GM18502 (cell line): ENCODE measurements at regions not wholly inside any gene's neighbourhood (a gene's known extent, or its start where the extent isn't known, plus 50 kb on each side); places are given as distances from the start of the nearest gene placed in this dataset.

Experiments used
- ATAC-seq: cut with Tn5 transposase; IDR thresholded peaks from one replicate; pipeline ENCODE4 v1.9.1; 2021; ENCODE audit warnings: mild to moderate bottlenecking; ENCODE audit not compliant: unreplicated experiment, poor library complexity

DNA sequence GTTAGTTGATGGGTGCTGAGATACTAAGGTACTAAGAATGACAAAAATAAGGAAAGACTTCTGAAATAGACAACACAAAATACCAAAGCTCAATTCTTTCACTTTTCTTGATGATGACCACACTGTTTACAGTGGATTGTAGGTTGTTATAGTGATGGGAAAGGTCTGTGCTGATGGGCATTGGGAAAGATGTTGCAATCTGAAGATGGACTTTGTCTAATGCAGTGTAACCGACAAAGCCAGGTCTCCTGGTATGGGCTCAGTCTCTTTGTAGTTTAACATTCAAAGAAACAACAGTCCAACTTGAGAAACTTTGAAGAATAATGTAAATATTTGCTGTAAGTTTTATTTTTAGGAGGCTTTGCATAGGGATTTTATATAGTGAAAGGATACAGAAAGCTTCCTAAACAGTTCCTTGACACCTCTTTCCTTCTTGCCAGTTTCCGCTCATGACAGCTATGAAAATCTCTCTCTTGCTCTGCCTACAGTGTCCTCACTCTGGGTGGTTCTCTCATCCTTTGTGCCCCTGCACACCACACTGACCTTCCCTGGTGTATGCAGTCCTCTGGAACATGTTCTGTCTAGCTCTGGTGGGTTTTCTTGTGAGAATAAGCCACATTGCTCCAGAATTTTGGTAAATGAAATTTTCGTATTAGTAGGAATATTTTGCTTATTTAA lies 172.2 kb downstream of the KCNRG start:
- no peak for ATAC-seq

DNA sequence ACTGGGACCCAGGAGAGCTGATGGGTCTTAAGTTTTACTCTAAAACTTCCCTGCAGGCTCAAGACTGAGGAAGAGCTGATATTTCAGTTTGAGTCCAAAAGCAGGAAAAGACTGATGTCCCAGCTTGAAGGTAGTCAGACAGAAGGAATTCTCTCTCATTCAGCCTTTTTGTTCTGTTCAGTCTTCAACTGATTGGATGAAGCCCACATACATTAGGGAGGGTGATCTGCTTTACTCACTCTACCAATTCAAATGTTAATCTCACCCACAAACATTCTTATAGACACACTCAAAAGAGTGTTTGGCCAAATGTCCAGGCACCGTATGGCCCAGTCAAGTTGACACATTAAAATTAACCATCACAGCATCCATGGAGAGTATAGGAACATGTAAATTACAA lies 173.5 kb downstream of the KCNRG start:
- ATAC-seq, result no peak

DNA sequence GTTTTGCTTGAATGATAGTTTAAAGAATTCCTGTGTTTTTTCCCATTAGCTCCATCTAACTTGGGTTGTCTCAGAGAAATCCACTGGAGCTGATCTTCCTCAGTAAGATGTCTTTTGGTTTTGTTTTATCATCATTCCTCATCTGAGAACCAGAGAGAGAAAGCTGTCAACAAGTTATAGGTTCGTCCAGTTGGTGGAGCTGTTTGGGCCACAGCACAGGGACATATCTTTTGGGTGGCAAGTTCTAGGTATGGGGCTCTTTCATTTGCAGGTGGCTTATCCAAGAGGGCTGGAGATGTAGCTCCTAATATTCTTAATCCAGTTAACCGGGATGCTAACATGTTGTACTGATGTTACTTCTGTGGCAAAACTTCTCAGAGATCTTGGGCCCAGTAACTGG lies 174.2 kb downstream of the KCNRG start:
- no peak for ATAC-seq

DNA sequence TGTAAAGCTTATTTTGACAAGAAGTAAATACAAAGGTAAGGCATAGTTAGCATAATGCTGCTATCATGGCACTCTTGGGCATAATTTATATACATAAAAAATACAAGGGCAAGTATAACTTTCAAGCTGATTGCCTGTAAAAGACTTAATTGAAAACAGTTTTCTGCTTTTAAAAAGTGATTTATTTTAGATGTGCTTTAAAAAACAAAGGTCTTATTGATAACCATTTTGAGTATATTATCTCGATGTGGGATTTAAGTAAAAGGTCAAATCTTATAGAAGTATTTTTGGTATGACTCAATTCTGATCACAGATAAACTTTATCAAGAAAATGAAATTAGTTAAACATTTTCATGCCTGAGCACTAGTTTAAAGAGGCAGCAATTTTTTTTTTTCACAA lies 175.8 kb downstream of the KCNRG start:
- no peak for ATAC-seq

DNA sequence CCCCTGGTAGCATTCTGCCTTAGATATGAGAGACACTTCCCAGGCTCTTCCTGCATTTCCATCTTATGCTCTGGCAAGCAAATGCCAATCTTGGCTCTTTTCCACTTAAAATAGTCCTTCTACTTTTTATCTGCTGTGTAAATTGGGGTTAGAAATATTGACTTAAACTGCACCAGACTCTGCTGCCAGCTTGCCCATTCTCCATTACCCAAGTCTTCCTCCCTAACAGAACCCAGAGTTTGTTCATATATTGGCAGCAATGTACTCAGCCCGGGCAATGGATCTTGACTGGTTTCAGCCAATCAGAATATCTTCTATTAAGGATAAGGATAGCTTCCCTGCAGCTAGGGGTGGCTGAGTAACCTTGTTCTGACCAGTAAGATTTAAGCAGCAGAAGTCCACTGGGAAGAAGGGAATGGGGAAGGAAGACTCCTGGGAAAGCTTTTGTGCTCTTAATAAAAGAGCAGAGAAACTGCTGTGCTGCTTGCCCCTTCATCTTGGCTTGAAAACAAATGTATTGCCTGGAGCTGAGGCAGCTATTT lies 177.1 kb downstream of the KCNRG start:
- no peak for ATAC-seq

DNA sequence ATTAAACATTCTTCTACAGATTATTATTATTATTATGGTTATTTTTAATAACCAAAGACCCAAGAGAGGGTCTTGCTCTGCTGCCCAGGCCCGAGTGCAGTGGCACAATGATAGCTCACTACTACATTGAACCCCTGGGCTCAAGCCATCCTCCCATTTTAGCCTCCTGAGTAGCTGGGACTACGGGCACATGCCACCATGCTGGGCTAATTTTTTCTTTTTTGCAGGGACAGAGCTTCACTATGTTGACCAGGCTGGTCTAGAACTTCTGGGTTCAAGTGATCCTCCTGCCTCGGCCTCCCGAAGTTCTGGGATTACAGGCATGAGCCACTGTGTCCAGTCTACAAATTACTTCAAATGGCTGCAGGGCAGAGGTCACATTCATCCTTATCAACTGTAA lies 179.8 kb downstream of the KCNRG start:
- no peak for ATAC-seq

DNA sequence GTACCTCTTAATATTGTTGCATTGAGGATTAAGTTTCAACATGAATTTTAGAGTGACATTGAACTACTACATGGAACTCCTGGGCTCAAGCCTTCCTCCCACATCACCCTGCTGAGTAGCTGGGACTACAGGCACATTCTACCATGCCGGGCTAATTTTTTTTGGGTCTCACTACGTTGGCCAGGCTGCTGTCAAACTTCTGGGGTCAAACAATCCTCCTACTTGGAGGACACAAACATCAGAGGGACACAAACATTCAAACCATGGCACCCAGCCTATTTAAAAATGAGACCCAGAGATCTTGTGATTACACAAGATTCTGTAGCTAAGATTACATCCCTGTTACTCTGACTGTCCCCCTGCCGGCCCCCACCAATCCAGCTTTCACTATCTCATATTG lies 180.9 kb downstream of the KCNRG start:
- ATAC-seq, result no peak

DNA sequence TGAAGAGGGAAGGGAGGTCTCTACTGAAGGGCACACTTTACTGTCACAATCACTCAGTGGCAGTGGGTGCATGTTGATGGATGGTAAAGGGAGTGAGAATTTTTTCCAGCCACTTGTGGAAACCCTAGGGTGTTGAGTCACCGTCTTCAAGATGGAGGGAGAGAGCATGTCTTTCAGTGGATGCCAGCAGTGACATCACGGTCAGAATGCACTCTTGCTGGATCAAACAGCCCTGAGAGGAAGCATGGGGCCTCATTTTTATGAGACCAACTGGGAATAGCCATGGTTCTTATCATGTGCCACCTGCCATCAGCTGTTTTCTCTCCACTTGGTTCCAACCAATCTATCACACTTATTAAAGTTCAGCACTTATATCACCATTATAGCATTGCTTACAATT lies 182.5 kb downstream of the KCNRG start:
- no peak for ATAC-seq

DNA sequence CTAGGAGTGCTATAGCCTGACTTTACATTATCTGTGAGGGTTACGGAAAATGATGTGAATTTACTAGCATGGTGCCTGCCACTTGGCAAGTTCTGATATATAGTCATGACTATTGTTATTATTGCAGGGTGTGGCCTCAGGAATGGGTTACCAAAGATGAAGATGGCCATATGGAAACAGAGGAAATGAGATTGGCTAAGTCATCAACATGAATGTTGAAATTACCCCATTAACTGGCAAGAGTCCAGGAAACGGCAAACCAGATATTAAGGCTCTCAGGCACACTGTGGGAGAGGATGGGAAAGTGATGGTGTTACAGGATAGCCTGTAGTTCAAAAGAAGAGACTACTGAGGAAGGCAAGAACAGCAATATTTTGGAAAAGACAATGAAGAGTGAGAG lies 183.3 kb downstream of the KCNRG start:
- no peak for ATAC-seq

DNA sequence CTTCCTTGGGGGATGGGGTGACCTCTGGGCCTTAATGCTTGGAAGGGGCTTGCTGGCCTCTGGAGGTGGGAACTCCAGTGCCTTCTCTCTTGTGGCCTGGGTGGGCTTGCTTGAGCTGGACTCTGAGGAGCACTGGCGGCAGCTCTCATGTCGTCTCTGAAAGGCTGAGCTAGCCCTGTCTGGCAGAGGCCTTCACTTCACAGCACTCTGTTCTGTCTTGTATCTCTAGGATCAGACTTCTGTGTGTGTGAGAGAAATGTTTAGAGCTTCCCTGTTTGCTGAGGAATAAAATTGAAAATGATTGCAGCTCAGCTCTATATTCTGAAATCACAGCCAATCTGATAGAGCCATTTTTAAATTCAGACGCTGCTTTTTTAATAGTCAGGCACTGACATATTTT lies 185.3 kb downstream of the KCNRG start:
- ATAC-seq, result no peak

DNA sequence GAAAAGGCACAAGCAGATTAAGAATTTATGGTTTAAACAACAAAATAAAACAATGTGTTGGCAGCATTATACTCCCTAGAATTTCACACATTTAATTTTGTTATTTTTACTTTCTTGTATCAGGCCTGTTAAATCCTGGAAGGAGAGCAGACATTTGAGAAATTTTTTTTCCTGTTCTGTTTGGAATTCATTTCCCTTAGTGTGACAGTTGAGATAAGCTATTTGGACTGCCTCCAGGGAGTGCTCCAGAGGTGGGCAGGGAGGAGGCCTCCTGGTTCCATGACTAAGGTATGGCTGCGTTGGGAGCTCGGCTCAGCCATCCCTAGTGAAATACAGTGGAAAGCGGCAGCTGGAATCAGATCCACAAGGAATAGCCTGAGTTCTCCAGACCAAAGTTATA lies 185.7 kb downstream of the KCNRG start:
- ATAC-seq, result no peak

DNA sequence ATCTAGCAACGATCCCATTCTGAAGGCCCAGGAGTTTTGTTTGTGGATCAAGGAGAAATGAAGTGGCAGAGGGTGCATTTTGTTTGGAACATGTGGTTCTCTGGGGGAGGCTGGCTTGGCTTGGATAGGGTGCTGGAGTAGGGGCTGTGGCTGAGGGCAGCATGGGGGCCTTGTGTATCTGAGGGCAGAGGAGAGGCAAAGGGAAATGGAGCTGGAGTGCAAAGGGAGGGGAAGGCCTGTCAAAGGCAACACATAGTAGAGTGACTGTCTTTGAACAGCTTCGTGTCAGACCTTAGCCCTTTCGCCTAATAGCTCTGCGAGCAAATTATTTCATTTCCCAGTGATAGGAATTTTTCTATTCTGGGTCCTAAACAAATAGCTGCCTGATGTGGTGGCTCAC lies 187.2 kb downstream of the KCNRG start:
- ATAC-seq, result no peak

DNA sequence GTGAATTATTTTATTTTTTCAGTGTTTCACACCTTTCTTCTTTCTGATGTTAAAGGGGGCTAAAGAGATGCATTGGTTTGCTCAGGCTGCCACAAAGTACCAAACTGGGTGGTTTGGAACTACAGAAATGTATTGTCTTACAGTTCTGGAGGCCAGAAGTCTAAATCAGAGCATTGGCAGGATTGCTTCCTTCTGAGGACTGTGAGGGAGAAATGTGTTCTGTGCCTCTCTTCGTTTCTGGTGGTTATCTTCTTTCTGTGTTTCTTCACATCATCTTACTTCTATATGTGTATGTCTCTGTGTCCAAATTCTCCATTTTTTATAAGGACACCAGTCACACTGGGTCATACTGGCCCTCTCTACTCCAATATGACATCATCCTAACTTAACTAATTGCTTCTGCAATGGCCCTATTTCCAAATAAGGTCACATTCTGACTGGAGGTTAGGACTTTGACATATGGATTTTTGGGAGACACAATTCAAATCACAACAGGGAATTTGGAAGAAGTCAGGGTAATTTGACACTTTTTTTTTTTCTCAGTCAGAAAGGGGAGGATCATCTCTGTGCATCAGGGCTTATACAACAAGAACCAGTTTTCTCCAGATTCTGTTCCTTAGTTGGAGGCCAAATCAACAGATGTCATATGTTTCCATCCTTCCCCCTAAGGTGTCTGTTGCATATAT lies 188.2 kb downstream of the KCNRG start:
- ATAC-seq, result no peak

DNA sequence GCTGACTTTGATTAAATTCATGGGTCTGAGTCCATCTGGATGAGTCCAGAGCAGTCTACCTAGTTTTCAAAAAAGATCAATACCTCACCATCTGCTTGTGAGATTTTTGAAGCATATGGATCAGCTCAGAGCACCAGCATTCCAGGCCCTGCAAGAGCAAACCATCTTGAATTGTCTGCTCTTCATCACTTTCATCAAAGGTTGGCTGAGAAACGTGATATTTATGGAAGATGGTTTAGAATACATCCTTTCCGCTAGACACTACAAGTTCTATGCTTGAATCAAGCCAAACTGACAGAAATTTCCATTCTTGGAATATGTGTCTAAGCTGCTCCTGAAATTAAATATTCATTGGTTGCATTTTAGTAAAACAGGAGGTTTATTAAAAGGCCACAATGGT lies 190.3 kb downstream of the KCNRG start:
- no peak for ATAC-seq

DNA sequence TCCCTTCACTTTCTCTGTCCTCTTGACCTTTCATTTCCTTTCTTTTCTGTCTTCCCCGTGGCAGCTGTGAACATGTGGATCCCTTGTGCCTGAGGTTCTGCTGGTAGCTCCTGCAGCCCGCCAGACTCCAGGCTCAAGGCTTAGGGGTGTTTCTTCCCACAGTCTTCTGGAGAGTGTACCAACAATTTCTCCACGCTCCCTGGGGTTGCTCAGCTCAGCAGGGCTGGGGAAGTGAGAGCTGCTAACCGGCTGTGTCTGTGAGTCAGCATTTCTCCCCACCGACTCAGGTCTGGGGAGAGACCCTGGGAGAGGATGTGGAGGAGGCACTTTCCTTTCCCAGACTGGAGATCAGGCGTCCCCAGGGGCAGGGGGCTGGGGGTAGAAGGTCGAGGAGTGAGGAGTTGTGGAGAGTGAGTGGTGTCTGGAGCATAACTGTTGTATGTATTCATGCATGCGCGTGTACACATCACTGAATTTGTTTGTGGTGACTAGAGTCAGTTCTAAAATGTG lies 193.6 kb downstream of the KCNRG start:
- peak; percentile 71 for ATAC-seq

DNA sequence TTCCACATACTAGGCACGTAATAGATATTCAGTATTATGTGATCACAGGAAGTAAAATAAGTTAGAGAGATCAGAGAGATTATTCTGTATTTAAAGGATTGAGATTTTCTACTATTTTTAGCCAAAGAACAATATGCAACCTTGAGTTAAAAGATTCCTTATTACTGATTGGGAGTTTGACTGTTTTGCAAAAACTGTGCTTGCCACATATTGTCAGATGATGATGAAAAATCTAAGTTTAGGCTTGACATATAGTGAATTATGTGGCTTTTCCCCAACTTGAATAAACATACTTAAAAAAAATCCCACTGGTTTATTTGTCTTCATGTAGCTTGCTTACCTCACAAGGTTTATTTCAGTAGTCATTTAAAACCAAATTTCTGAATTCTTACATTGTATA lies 194.4 kb downstream of the KCNRG start:
- ATAC-seq, result no peak

DNA sequence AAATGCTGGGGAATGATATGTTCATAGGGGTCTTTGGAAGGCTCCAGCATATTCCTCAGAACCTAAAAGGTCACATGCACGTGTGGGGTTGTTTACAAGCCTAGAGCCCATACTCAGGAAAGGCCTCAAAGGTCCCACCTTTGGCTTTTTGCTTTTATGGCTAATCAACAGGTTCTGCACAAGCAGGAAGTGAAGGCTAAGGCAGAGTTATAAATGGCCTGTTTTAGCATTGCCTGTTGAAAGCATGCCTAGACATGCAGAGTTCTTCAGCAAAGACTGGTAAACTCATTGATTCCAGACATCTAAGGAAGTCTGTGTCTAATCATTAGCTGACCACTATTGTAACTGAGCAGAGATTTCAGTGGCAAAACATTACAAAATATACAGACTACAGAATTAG lies 198.3 kb downstream of the KCNRG start:
- ATAC-seq, result no peak

DNA sequence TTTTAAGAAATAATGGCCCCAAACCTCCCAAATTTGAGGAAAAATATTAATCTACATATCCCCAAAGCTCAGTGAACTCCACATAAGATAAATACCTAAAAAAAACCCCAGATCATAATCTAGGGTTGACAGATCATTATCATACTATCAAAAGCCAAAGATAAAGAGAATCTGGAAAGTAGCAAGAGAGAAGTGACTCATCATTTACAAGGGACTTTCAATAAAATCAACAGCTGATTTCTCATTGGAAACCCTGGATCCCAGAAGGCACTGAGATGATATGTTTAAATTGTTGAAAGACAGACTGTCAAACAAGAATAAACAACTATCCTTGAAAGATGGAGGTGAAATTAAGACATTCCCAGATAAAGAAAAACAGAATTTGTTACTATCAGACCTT lies 199.3 kb downstream of the KCNRG start:
- no peak for ATAC-seq

DNA sequence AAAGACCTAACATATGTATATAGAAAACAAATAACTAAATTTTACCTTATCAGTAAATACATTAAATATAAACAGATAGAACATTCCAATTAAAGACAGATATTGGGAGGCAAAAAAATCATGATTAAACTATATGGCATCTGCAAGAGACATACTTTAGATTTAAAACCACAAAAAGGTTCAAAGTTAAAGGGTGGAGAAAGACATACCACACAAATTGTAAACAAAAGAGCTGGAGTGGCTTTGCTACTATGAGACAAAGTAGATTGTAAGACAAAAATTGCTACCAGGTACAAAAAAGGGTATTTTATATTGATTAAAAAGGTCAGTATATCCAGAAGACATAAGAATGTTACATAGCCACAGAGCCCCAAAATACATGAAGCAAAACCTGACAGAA lies 200.2 kb downstream of the KCNRG start:
- no peak for ATAC-seq

DNA sequence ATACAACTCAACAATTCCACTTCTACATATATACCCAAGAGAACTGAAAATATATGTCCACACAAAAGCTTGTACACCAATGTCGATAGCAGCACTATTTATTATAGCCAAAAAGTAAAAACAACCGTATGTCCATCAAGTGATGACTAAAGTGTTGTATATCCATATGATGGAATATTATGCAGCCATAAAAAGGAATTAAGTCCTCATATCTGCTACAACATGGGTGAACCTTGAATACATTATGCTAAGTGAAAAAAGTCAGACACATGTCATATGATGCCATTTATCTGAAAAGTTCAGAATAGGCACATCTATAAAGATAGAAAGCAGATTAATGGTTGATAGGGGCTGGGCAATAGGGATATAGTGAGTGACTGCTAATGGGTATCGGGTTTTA lies 204.5 kb downstream of the KCNRG start:
- no peak for ATAC-seq

DNA sequence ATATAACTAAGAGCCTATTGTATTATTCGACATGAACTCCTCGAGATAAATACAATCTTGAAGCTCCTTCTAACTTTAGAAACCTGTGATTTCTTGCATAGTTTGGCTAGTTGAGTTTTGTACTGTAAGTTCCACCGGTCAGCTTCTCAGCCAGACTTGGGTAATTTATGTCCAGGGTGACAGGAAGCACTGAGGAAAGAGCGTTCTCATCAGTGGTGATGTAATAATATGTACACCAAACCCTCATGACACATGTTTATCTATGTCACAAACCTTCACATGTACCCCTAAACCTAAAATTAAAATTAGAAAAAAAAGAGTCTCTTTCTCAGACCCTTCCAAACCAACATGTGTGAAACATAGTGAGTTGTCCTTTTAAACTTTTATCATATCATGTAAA lies 205.7 kb downstream of the KCNRG start:
- no peak for ATAC-seq
